Prostate gland (tissue), 2 donors: ENCODE measurements at regions not wholly inside any gene's neighbourhood (a gene's known extent, or its start where the extent isn't known, plus 50 kb on each side); places are given as distances from the start of the nearest gene placed in this dataset.

Experiments
- DNase-seq: peaks from one replicate; pipeline ENCODE4 v3.0.0-alpha.2; 2019; ENCODE audit warnings: low spot score
- H3K27ac ChIP-seq, 2 donors: fragments of 200-600 bp; sonication (generic); 2 replicates each; pipeline ENCODE4 v1.5.1; 2017 to 2019
- H3K27me3 ChIP-seq: fragments of 200-600 bp; sonication (generic); replicated peaks from 2 replicates; pipeline ENCODE4 v1.5.1; 2019; ENCODE audit not compliant: insufficient read depth
- H3K36me3 ChIP-seq, 2 donors: fragments of 200-600 bp; sonication (generic); 1 replicate in 1 of 2; 2 replicates in 1 of 2; pipeline versions ENCODE4 v1.5.1 to v1.8.1; 2017 to 2019
- H3K4me1 ChIP-seq: fragments of 200-600 bp; sonication (generic); replicated peaks from 2 replicates; pipeline ENCODE4 v1.5.1; 2019
- H3K4me3 ChIP-seq, 2 donors: fragments of 200-600 bp; sonication (generic); 2 replicates each; pipeline ENCODE4 v1.5.1; 2017 to 2019
- H3K9me3 ChIP-seq: fragments of 200-600 bp; sonication (generic); 2 replicates; pipeline ENCODE4 v1.5.1; 2017
- POLR2A ChIP-seq: fragments of 450-650 bp; IDR thresholded peaks from one replicate; pipeline ENCODE4 v1.6.1; 2016; ENCODE audit warnings: antibody characterized with exemption, mild to moderate bottlenecking
- POLR2AphosphoS5 ChIP-seq: sonication (generic); formaldehyde crosslinking; IDR thresholded peaks from one replicate; pipeline ENCODE4 v1.6.1; 2017; ENCODE audit warnings: antibody characterized with exemption
- WGBS: methylation state at CpG from one replicate; pipeline ENCODE4 v1.1.5; 2018; 5-methylcytosine and 5-hydroxymethylcytosine counted together
- intact Hi-C: fragments of 100-400 bp; cut with DNase I; formaldehyde crosslinking; loops from one replicate; pipeline ENCODE4 v1.14.2; 2022
- TF ChIP-seq, protein P1 (sequence below), 4 experiments: fragments of 200-600 bp in 2 of 4; fragments of 450-650 bp in 2 of 4; sonication (generic) in 2 of 4; IDR thresholded peaks; 1 replicate in 3 of 4; 2 replicates in 1 of 4; pipeline ENCODE4 v1.5.1; 2016 to 2019; ENCODE audit warnings: antibody characterized with exemption in 4 of 4, mild to moderate bottlenecking in 2 of 4, moderate library complexity in 2 of 4

DNA sequence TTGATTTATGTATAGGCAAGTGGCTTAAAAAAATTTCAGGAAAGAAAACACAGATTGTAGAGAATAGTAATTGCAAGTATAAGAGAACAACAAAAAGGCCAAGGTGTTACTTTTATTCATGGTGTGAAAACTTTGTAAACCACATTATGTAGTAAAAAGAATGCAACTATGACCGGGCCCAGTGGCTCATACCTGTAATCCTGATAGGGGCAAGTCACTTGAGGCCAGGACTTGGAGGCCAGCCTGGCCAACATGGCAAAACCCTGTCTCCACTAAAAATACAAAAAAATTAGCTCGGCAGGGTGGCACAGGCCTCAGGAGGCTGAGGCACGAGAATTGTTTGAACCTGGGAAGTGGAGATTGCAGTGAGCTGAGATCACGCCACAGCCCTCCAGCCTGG, 131.7 kb downstream of the DCK start:
- Histone ChIP-seq H3K4me3 (no peak overlapping the region), H3K27me3 (no peaks in the 10 kb centered on the region), H3K9me3 (no peaks in the 10 kb centered on the region), H3K4me1 (no peaks in the 10 kb centered on the region), H3K27ac (no peak overlapping the region), H3K36me3 (no peaks in the 10 kb centered on the region)
- WGBS = 79% methylated on average over 4 of the region's 4 CpGs
- no peak for DNase-seq
- intact Hi-C loops = no loop called here
- TF ChIP-seq POLR2A = no peak
- TF ChIP-seq, protein P1, sequence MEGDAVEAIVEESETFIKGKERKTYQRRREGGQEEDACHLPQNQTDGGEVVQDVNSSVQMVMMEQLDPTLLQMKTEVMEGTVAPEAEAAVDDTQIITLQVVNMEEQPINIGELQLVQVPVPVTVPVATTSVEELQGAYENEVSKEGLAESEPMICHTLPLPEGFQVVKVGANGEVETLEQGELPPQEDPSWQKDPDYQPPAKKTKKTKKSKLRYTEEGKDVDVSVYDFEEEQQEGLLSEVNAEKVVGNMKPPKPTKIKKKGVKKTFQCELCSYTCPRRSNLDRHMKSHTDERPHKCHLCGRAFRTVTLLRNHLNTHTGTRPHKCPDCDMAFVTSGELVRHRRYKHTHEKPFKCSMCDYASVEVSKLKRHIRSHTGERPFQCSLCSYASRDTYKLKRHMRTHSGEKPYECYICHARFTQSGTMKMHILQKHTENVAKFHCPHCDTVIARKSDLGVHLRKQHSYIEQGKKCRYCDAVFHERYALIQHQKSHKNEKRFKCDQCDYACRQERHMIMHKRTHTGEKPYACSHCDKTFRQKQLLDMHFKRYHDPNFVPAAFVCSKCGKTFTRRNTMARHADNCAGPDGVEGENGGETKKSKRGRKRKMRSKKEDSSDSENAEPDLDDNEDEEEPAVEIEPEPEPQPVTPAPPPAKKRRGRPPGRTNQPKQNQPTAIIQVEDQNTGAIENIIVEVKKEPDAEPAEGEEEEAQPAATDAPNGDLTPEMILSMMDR (IDR thresholded peaks at IDR 0.05) = no peak
- TF ChIP-seq POLR2AphosphoS5 = no peak

DNA sequence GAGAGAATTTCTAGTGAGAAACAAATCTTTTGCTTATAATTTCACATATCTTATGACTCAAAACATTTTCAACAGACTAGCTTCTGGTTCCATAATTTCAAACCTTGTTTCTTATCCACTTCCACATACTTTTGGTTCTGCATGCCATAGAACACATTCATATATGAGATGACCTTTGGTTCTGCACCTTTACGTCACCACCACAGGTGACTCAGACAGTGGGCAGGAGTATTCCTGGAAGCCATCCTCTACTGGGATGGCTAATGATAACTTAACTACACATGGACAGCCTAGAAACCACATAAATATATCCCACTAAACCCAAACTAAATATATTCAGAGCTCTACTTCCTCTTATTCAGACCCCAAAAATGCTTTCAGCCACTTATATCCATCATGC, 133.3 kb downstream of the DCK start:
- intact Hi-C loops = no loop called here
- no peaks in the 10 kb centered on the region for H3K36me3 ChIP-seq
- WGBS = 88% methylated on average over 1 of the region's 1 CpG
- no peak for DNase-seq
- no peak for TF ChIP-seq POLR2AphosphoS5
- no peak for TF ChIP-seq POLR2A
- TF ChIP-seq, protein P1 (IDR thresholded peaks at IDR 0.05) = no peak
- no peaks in the 10 kb centered on the region for H3K4me1 ChIP-seq
- no peaks in the 10 kb centered on the region for H3K27me3 ChIP-seq
- no peaks in the 10 kb centered on the region for H3K9me3 ChIP-seq
- H3K27ac ChIP-seq = no peak overlapping the region
- H3K4me3 ChIP-seq = no peak overlapping the region

DNA sequence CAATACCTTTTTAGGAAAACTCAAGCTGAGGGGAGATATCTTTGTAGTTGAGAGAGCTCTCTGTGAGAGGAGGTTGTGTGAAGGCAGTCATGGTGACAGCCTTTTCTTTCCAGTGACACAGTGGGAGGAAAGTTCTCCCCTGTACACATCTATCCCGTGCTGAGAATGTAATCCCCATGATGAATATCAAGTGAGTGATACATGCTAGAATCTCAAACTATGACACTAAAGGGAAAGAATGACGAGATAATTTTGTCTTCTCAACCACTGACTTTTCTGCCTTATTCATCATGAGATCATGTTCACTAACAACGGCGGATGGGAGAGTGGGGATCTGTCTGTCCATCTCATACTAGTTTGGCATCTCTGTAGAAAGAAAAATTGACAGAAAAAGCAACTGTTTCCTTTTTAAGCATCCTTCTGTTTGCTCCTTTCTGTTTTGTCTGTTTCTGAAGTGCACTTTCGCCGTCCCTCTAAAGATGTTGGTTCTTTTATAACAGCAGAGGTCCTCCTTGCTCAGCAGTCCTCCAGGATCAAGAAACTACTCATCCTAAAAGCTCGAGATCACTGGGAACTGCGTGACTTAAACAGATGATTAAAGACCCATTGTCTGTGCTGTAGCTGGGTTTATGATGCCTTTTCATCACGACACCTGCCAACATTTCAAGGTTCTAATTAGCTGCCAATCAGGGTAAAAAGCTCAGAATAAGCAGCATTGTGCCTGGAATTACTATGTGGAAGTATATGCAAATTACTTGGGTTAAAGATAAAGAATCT, 137.6 kb downstream of the DCK start:
- WGBS = 53% methylated on average over 9 of the region's 9 CpGs
- Histone ChIP-seq H3K4me3 (no peak overlapping the region), H3K27ac (no peak overlapping the region), H3K36me3 (no peaks in the 10 kb centered on the region), H3K9me3 (no peaks in the 10 kb centered on the region), H3K4me1 (no peaks in the 10 kb centered on the region), H3K27me3 (no peaks in the 10 kb centered on the region)
- intact Hi-C loops = no loop called here
- TF ChIP-seq, protein P1 (IDR thresholded peaks at IDR 0.05) = no peak
- TF ChIP-seq POLR2AphosphoS5 (no peak), POLR2A (no peak)
- no peak for DNase-seq

DNA sequence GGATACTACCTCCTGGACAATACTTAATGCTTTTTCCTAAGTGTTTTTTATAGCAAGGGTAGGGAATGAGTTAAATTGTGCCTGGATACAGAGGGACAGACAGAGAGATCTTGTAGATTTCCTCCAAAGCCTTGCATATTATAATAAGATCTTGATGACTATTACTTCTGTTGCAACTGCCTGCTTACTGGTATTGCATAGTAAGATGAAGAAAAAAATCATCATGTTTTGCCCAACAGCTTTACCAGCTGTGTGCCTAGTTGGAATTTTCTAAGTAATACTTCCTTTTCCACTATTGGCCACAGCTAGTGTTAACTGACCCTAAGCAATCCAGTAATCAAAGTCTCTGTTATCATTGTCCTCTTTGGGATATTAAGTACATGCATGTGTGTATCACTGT, 139.0 kb downstream of the DCK start:
- TF ChIP-seq POLR2AphosphoS5 (no peak), POLR2A (no peak)
- TF ChIP-seq, protein P1 (IDR thresholded peaks at IDR 0.05) = no peak
- no peak for DNase-seq
- no peaks in the 10 kb centered on the region for H3K36me3 ChIP-seq
- H3K27ac ChIP-seq = no peak overlapping the region
- H3K4me3 ChIP-seq = no peak overlapping the region
- no peaks in the 10 kb centered on the region for H3K9me3 ChIP-seq
- no peaks in the 10 kb centered on the region for H3K27me3 ChIP-seq
- H3K4me1 ChIP-seq = no peaks in the 10 kb centered on the region
- intact Hi-C loops = no loop called here

DNA sequence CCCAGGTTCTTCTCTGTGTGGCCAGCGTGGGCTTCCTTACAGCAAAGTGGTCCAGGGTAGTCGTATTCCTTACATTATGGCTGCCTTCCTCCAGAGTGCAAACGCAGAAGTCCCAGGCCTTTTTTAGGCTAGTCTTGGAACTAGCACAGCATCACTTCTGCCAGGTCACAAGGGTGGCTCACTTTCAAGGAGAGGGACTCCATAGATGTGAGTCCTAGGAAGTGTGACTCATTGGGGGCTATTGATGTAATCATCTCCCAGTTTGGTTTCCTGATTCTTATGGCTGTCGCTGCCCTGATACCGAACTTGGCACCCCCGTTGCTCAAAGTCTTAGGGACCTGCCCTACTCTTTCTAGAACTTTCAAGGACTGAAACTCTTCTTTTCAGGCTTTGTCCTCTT, 140.0 kb downstream of the DCK start:
- intact Hi-C loops = no loop called here
- no peak for DNase-seq
- H3K4me3 ChIP-seq = no peak overlapping the region
- no peaks in the 10 kb centered on the region for H3K27me3 ChIP-seq
- no peaks in the 10 kb centered on the region for H3K9me3 ChIP-seq
- WGBS = 88% methylated on average over 6 of the region's 6 CpGs
- H3K4me1 ChIP-seq = no peaks in the 10 kb centered on the region
- H3K27ac ChIP-seq = no peak overlapping the region
- no peaks in the 10 kb centered on the region for H3K36me3 ChIP-seq
- no peak for TF ChIP-seq POLR2AphosphoS5
- TF ChIP-seq POLR2A = no peak
- TF ChIP-seq, protein P1 (IDR thresholded peaks at IDR 0.05) = no peak
